CD4-positive, alpha-beta T cell treated with Interleukin-21 for 1 hour (primary cell): ENCODE measurements at regions not wholly inside any gene's neighbourhood (a gene's known extent, or its start where the extent isn't known, plus 50 kb on each side); places are given as distances from the start of the nearest gene placed in this dataset.
A peak's percentile ranks its signal among the peaks of the same experiment; 100 is the strongest.

Experiments used
- DNase-seq: peaks from one replicate; pipeline ENCODE4 v3.0.0-alpha.2; 2020

GRCh38 chr22:19574247-19574646, 50.0 kb upstream of the CLDN5 start:
- DNase-seq, result no peak

- DNase-seq, result peak; percentile 31
Observed at GRCh38 chr22:19576460-19577421, 52.5 kb upstream of the CLDN5 start.

- DNase-seq, result no peak
Observed at GRCh38 chr22:19577422-19577966, 53.3 kb upstream of the CLDN5 start.

- no peak for DNase-seq
Observed at GRCh38 chr22:19578180-19579004, 54.2 kb upstream of the CLDN5 start.

GRCh38 chr22:19579115-19579811, 55.1 kb upstream of the CLDN5 start:
- DNase-seq, result no peak

GRCh38 chr22:19579880-19580279, 55.7 kb upstream of the CLDN5 start:
- DNase-seq, result peak; percentile 8

GRCh38 chr22:19580291-19580890, 56.2 kb upstream of the CLDN5 start:
- DNase-seq, result no peak

- DNase-seq, result no peak
Observed at GRCh38 chr22:19582033-19582693, 58.0 kb upstream of the CLDN5 start.

- no peak for DNase-seq
Observed at GRCh38 chr22:19586922-19587684, 62.9 kb upstream of the CLDN5 start.

GRCh38 chr22:19590696-19591095, 66.5 kb upstream of the CLDN5 start:
- no peak for DNase-seq

- no peak for DNase-seq
Observed at GRCh38 chr22:19591568-19591967, 67.4 kb upstream of the CLDN5 start.

- no peak for DNase-seq
Observed at GRCh38 chr22:19592464-19592863, 68.3 kb upstream of the CLDN5 start.

GRCh38 chr22:19593991-19594569, 69.9 kb upstream of the CLDN5 start:
- no peak for DNase-seq

GRCh38 chr22:19595532-19595931, 71.3 kb upstream of the CLDN5 start:
- DNase-seq, result no peak

- DNase-seq, result no peak
Observed at GRCh38 chr22:19596680-19597398, 72.6 kb upstream of the CLDN5 start.

GRCh38 chr22:19597399-19597735, 73.2 kb upstream of the CLDN5 start:
- peak; percentile 73 for DNase-seq

GRCh38 chr22:19598054-19598855, 74.0 kb upstream of the CLDN5 start:
- DNase-seq, result peak; percentile 4

- no peak for DNase-seq
Observed at GRCh38 chr22:19599004-19599403, 74.8 kb upstream of the CLDN5 start.

GRCh38 chr22:19599626-19600243, 75.5 kb upstream of the CLDN5 start:
- no peak for DNase-seq
